ENCODE measurements at regions not wholly inside any gene's neighbourhood (a gene's known extent, or its start where the extent isn't known, plus 50 kb on each side); places are given as distances from the start of the nearest gene placed in this dataset.

DNA sequence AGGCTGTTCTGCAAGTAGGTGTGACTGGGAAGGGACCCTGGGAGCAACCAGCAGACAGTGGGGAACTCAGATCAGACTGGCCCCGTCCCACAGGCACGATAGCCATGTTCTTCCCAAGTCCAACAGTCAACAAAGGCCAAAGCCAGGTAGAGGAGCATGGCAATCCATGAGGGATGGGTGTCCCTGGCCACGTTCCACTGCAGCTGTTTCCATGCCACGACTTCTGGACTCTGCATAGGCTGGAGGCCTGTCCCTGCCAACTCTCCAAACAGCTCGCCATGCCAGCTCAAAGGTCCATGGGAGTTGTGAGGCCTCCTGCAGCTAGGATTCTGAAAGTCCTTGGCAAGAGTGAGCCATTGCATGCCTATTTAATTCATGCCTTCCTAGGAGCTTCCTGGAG, 459.8 kb downstream of the CDH8 start:
- H3K4me3 ChIP-seq (ENCODE audit: low read depth, low read length), result no peak overlapping the region
- DNase-seq (ENCODE audit: low read depth), result no peak
- TF ChIP-seq, protein P1, sequence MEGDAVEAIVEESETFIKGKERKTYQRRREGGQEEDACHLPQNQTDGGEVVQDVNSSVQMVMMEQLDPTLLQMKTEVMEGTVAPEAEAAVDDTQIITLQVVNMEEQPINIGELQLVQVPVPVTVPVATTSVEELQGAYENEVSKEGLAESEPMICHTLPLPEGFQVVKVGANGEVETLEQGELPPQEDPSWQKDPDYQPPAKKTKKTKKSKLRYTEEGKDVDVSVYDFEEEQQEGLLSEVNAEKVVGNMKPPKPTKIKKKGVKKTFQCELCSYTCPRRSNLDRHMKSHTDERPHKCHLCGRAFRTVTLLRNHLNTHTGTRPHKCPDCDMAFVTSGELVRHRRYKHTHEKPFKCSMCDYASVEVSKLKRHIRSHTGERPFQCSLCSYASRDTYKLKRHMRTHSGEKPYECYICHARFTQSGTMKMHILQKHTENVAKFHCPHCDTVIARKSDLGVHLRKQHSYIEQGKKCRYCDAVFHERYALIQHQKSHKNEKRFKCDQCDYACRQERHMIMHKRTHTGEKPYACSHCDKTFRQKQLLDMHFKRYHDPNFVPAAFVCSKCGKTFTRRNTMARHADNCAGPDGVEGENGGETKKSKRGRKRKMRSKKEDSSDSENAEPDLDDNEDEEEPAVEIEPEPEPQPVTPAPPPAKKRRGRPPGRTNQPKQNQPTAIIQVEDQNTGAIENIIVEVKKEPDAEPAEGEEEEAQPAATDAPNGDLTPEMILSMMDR (IDR thresholded peaks at IDR 0.05; ENCODE audit: insufficient read depth, low read depth, low read length), result no peak

DNA sequence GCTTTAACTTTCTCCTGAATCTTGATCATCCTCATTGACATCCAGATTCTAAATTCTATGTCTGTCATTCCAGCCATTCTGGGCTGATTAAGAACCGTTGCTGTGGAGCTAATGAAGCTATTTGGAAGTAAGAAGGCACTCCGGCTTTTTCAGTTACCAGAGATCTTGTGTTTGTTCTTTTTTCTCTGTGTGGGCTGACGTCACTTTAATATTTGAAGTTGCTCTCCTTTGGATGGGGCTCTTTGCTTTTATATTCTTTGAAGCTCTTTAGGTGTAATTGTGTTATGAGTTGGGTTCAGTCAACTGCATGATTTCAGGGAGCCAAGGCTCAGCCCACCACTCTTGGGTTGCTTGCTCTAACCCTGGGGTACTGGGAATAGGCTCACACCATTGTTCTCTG, 460.6 kb downstream of the CDH8 start:
- TF ChIP-seq, protein P1 (IDR thresholded peaks at IDR 0.05; ENCODE audit: insufficient read depth, low read depth, low read length), result no peak
- no peak for DNase-seq (ENCODE audit: low read depth)
- no peak overlapping the region for H3K4me3 ChIP-seq (ENCODE audit: low read depth, low read length)

DNA sequence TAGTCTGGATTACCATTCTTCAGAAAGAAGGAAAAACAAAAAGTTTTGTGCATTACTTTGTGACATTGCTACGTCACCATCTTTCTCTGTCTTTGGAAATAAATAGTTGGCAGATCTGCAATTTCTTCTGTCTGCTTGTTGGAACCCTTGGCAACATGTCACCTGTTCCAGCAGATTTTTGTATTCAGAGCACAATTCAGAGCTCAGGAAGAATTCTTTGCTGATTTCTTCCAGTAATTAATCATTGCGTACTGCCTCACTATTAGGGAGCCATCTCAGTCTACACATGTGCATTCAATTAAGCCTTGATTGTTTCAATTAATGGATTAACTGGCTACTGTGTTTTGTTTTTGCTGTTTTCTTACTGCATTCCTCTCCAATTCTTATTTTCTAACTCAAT, 467.2 kb downstream of the CDH8 start:
- H3K4me3 ChIP-seq (ENCODE audit: low read depth, low read length), result no peak overlapping the region
- TF ChIP-seq, protein P1 (IDR thresholded peaks at IDR 0.05; ENCODE audit: insufficient read depth, low read depth, low read length), result no peak
- DNase-seq (ENCODE audit: low read depth), result no peak

DNA sequence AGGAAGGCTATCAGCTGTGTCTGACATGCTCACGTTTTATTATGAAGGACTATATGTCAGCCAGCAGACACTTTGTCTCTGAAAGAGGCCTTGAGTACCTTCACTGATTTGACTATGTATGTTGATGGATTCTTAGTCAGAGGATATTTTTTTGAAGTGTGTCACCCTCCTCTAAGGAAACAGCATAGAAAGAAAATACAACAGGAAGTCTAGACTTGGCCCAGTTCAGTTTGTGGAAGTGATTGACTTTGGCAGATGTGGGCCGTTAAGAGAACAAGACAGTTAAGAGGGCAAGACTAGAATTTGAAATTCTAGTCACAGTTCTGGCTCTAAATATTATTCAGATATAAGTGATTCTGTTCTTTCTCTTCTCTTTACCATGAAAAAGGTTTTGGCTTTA, 471.5 kb downstream of the CDH8 start:
- no peak overlapping the region for H3K4me3 ChIP-seq (ENCODE audit: low read depth, low read length)

DNA sequence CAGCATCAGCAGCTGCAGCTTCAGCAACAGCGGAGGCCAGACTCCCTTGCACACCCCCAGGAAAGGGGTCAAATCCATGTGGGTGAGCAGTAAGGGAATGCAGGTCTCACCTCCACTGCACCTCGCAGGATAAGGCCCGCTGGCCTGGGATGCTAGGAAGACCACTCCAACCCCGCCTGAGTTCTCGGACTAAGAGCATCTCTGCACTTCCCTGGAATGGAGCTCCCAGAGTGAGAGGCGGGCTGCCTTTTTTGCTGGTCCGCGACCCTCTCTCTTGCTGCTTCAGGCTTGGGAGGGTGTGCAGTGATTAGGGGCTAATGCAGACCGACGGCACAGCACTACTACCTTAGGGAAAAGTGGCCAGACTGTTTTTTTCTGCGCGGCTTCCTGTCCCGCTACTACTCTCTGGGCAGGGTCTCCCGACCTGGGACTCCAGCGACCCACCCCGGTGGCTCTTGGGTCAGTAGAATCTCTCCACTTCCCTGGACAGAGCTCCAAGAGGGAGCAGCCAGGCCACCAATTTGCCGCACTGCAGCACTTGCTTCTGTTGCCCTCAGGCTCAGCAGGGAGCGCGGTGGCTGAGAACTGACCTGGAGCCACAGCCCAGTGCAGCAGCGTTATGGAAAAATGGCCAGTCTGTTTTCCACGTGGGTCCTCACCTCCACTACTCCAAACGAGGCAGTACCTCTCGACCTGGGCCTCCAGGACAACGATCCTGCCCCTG, 480.4 kb downstream of the CDH8 start:
- no peak overlapping the region for H3K4me3 ChIP-seq (ENCODE audit: low read depth, low read length)
- TF ChIP-seq, protein P1 (IDR thresholded peaks at IDR 0.05; ENCODE audit: insufficient read depth, low read depth, low read length), result no peak
- no peak for DNase-seq (ENCODE audit: low read depth)

More for the DNA sequence above, 471.5 kb downstream of the CDH8 start:
- TF ChIP-seq, protein P1 (IDR thresholded peaks at IDR 0.05; ENCODE audit: insufficient read depth, low read depth, low read length), result no peak
- no peak for DNase-seq (ENCODE audit: low read depth)

DNA sequence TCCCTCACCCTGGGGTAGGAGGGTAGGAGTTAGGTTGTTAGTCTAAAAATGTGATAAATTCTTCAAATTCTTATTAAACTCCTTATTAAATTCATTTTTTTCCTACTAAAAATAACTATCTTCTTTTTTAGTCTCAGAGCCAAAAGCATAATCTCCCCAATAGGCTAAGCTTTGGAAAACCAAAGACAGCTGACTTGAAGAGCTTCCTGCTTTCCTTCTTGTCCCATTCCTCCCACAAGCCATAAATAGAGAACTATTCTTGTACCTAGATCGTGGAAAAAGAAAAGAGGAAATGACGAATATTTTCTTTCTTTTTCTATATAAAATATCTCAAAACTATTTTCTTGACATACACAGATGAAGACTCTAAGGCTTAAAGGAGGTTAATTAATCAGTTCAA, 486.9 kb downstream of the CDH8 start:
- H3K4me3 ChIP-seq (ENCODE audit: low read depth, low read length), result no peak overlapping the region
- TF ChIP-seq, protein P1 (IDR thresholded peaks at IDR 0.05; ENCODE audit: insufficient read depth, low read depth, low read length), result no peak
- DNase-seq (ENCODE audit: low read depth), result no peak

DNA sequence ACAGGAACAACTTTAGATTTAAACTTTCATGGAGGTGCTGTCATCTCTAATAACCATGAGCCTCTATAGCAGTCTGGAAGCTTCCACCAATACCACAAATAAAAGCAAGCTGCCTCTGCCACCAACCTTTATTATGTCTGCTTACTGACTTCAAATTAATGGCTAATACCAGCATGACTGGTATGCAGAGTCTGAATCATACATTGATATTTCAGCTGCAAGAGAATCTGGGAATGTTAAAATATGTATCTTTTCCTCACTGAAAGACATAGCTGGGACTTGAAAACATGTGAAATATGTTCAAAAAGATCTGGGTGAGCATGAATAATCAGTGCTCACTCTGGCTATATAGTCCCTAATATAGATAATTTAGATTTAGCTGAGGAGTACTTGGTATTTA, 488.6 kb downstream of the CDH8 start:
- TF ChIP-seq, protein P1 (IDR thresholded peaks at IDR 0.05; ENCODE audit: insufficient read depth, low read depth, low read length), result no peak
- H3K4me3 ChIP-seq (ENCODE audit: low read depth, low read length), result no peak overlapping the region
- no peak for DNase-seq (ENCODE audit: low read depth)

Data from fibroblast of villous mesenchyme (primary cell).